Stimulated activated CD4-positive, alpha-beta T cell treated with anti-CD3 and anti-CD28 coated beads, Interleukin-4, amount 100 ng/mL, for 24 hours (primary cell): ENCODE measurements at regions not wholly inside any gene's neighbourhood (a gene's known extent, or its start where the extent isn't known, plus 50 kb on each side); places are given as distances from the start of the nearest gene placed in this dataset.
A peak's percentile ranks its signal among the peaks of the same experiment; 100 is the strongest.
"Not testable (repeated sequence)": the region's sequence is repeated elsewhere in the genome, so short reads cannot be mapped to it uniquely, and the experiment has no call there.

Source experiments
- DNase-seq: peaks from one replicate; pipeline ENCODE4 v3.0.0-alpha.2; 2020

- no peak for DNase-seq
Observed at GRCh38 chr6:26268659-26269402, 96.2 kb upstream of the BTN3A2 start.

DNA sequence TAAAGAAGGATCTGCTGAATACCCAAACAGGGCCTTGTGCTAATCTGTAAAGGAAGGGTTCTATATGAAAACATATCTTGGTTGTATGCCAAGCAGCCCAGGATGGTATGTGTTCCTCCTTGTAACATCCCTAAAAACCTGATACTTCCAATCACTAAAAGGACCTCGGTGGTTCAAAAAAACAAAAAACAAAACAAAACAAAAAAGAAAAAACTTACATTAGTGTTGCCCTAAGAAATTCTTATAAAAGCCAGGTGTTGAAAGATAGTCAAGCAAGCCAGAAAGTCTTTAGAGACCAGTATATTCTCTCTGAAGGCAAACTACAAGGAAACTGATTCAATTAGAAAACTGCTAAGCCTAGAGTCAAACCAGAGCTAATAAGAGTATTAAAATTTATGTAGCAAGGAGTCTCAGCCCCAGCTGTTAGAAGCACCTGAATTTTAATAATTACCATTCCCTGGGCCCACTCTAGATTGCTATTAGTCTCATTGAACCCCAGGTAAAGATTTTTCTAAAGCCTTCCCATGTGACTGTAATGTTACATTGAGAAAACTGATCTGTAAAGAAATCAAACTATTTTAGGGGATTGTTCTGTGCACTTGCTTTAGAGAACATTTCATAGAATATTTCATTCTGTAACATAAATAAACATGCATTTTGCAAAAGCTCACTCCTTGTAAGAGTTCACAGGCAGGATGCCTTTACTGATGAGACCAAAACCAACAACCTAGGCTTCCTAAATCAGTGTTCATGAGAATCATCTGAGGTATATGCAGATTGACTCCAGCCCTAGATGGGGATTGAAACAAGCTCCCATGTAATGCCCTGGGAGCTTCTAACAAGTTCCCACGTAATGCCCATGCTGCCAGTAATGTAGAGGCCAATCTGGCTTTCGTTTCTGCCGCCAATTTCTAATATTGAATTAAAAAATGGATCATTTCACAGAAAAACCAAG, 95.2 kb upstream of the BTN3A2 start:
- DNase-seq = no peak

- DNase-seq = no peak
Observed at GRCh38 chr6:26270486-26270861, 94.5 kb upstream of the BTN3A2 start.

- DNase-seq = peak; percentile 82
Observed at GRCh38 chr6:26270903-26271667, 93.9 kb upstream of the BTN3A2 start.

DNA sequence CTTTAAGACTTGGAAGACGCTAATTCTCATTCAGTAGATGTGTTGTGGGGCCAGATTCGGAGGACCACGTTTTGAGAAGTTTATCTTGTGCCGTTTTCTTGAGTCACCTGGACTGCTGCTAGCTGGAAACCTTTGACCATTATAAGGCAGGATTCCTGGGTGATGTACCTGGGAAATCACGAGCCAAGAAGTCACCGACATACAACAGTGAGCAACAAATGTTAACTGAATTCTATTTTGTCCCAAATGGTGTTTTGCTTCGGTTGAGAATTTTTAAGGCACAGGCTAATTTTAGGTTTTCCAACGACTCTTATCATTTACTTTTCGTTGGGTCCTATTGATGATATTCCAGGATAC, 93.4 kb upstream of the BTN3A2 start:
- no peak for DNase-seq

- peak; percentile 42 for DNase-seq
Observed at GRCh38 chr6:26272171-26272637, 92.8 kb upstream of the BTN3A2 start.

- peak; percentile 19 for DNase-seq
Observed at GRCh38 chr6:26273673-26274588, 91.1 kb upstream of the BTN3A2 start.

GRCh38 chr6:26275663-26276062, 89.3 kb upstream of the BTN3A2 start:
- DNase-seq = no peak

GRCh38 chr6:26276841-26277648, 88.0 kb upstream of the BTN3A2 start:
- DNase-seq = no peak

DNA sequence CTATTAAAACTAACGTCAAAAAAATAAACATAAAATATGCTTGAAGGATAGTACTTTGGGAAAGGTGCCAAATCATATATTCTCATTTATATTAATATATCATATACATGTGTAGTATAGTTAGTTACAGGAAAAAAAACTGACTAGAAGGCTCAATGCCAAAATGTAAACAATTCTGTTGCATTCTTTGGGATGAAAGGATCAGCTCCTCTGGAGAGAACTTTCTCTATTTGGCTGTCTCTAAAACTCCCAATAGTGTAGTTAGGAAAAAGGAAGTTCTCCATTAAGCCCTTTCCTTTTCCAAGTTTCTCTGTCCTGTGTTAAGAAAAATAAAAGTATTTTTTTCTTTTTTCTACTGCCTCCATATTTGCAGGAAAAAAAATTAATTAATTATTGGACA, 86.5 kb upstream of the BTN3A2 start:
- DNase-seq = no peak

GRCh38 chr6:26279371-26279770, 85.6 kb upstream of the BTN3A2 start:
- DNase-seq = not testable (repeated sequence)

GRCh38 chr6:26280407-26280806, 84.6 kb upstream of the BTN3A2 start:
- DNase-seq = no peak

DNA sequence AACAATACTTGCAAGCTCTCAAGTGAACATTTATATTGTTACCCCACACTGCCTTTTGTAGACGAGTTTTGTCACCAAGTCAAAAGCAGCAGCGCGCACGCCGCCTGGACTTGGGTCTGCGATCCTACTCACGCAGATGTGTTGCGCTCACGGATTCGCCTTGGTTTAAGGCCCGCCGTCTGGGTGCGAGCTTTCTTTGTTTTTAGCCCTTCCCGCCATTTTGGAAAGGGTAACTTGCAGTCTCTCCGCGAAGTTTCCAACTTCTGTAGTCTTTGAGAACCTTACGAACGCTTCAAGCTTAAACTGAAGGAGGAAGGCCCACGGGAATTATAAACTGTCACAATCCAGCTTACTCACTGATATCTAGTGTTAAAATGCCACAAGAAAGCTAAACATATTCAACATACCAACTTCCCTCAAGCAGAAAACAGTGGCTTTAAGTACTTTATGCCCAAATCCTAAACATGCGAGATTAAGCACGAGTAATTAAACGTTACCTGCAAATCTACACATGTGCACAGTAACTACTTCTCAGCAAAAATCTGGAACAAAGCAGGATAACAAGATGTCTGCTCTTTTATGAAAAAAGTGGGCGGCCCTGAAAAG, 80.4 kb upstream of the BTN3A2 start:
- DNase-seq = peak; percentile 56

GRCh38 chr6:26285143-26286134, 79.6 kb upstream of the BTN3A2 start:
- peak; percentile 98 for DNase-seq

- DNase-seq = peak; percentile 79
Observed at GRCh38 chr6:26286168-26286877, 78.7 kb upstream of the BTN3A2 start.

- no peak for DNase-seq
Observed at GRCh38 chr6:26288155-26288554, 76.8 kb upstream of the BTN3A2 start.

DNA sequence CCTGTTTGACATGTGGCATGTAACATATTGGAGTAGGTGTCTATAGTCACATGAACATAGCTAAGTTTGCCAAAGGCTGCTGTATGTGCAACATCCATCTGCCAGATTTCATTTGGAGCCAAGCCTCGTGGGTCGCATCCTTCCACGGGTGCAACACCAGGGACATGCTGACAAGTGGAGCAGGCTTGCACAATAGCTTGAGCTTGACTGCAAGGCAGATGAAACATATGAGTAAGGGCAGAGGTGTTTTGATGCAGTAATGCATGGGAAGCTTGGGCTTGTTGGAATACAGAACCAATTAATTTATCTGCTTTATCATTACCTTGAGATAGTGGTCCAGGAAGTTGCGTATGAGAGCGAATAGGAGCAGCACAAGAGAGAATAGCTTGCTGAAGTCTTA, 74.1 kb upstream of the BTN3A2 start:
- DNase-seq = no peak

DNA sequence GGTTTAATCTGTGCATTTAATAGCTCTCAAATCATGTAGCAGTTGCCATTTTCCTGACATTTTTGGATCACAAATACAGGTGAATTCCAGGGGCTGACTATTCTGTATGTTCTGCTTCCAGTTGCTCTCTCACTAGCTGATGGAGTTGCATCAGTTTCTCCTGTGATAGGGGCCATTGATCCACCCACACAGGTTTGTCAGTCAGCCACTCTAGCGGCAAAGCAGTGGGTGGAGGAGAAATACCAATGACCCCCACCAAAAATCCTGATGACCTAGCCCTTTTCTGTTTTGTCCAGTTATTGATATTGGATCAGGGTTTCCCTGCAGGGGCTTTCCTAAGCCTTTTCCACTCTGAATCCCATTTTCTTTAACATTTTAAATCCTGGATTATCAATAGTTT, 72.3 kb upstream of the BTN3A2 start:
- no peak for DNase-seq

DNA sequence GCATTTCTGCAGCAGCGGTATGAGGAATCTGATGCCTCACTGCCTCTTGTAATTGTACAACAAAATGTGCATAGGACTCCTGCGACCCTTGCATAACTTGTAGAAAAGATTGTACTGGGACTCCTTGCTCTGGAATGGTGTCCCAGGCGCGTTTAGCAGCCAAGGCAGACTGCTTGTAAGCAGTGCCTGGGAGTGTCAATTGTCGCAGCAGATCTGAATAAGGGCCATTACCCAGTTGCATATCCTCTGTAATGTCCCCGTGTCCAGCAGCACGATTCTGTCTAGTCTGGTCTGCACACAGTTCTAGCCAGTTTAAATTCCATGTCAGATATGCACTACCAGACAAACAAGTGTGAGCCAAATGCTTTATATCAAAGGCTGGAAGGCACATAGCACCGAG, 70.7 kb upstream of the BTN3A2 start:
- DNase-seq = no peak
